ENCODE measurements at regions not wholly inside any gene's neighbourhood (a gene's known extent, or its start where the extent isn't known, plus 50 kb on each side); places are given as distances from the start of the nearest gene placed in this dataset.
"Not testable (repeated sequence)": the region's sequence is repeated elsewhere in the genome, so short reads cannot be mapped to it uniquely, and the experiment has no call there.

GRCh38 chr14:37673439-37673838 is 78.0 kb downstream of the TTC6 start:
- no peaks in the 10 kb centered on the region for H3K27me3 ChIP-seq
- DNase-seq = no peak
- no peak overlapping the region for H3K27ac ChIP-seq
- H3K9me3 ChIP-seq = no peaks in the 10 kb centered on the region
- TF ChIP-seq CTCF (IDR thresholded peaks at IDR 0.05) (no peak), EP300 (IDR thresholded peaks at IDR 0.05) (no peak), POLR2A (IDR thresholded peaks at IDR 0.05) (no peak)
- intact Hi-C loops (cut with DNase I) = no loop called here
- WGBS, 3 donors = 43 to 50% (median 44%) methylated on average over 1 of the region's 1 CpG
- no peaks in the 10 kb centered on the region for H3K36me3 ChIP-seq
- H3K4me1 ChIP-seq (ENCODE audit: insufficient read depth) = no peaks in the 10 kb centered on the region
- H3K4me3 ChIP-seq = no peak overlapping the region

- no peak for DNase-seq
- Histone ChIP-seq H3K4me3 (no peak overlapping the region), H3K27ac (no peak overlapping the region), H3K4me1 (ENCODE audit: insufficient read depth) (no peaks in the 10 kb centered on the region), H3K36me3 (no peaks in the 10 kb centered on the region), H3K9me3 (no peaks in the 10 kb centered on the region), H3K27me3 (no peaks in the 10 kb centered on the region)
- intact Hi-C loops (cut with DNase I) = no loop called here
- TF ChIP-seq POLR2A (IDR thresholded peaks at IDR 0.05) (no peak), CTCF (IDR thresholded peaks at IDR 0.05) (no peak), EP300 (IDR thresholded peaks at IDR 0.05) (no peak)
- WGBS, 3 donors = 81 to 89% (median 88%) methylated on average over 3 of the region's 3 CpGs
Measured at GRCh38 chr14:37678916-37679315, 83.5 kb downstream of the TTC6 start.

GRCh38 chr14:37681486-37681885 is 86.1 kb downstream of the TTC6 start:
- TF ChIP-seq POLR2A (IDR thresholded peaks at IDR 0.05) (no peak), CTCF (IDR thresholded peaks at IDR 0.05) (no peak), EP300 (IDR thresholded peaks at IDR 0.05) (no peak)
- no peaks in the 10 kb centered on the region for H3K36me3 ChIP-seq
- H3K4me3 ChIP-seq = no peak overlapping the region
- H3K27me3 ChIP-seq = no peaks in the 10 kb centered on the region
- no peaks in the 10 kb centered on the region for H3K4me1 ChIP-seq (ENCODE audit: insufficient read depth)
- intact Hi-C loops (cut with DNase I) = no loop called here
- no peaks in the 10 kb centered on the region for H3K9me3 ChIP-seq
- no peak overlapping the region for H3K27ac ChIP-seq
- no peak for DNase-seq
- 86 to 93% (median 92%) methylated on average over 3 of the region's 3 CpGs for WGBS, 3 donors

- not testable (repeated sequence) for H3K4me3 ChIP-seq, H3K27me3 ChIP-seq, DNase-seq
Measured at GRCh38 chr14:37692680-37693079, 97.3 kb downstream of the TTC6 start.

GRCh38 chr14:37693420-37693819 is 98.0 kb downstream of the TTC6 start:
- H3K27me3 ChIP-seq; intact Hi-C loops (cut with DNase I); H3K27ac ChIP-seq; H3K4me3 ChIP-seq; DNase-seq; H3K9me3 ChIP-seq; H3K4me1 ChIP-seq (ENCODE audit: insufficient read depth); H3K36me3 ChIP-seq: not testable (repeated sequence)
- 65 to 83% (median 73%) methylated on average over 1 of the region's 1 CpG for WGBS, 3 donors

More at GRCh38 chr14:37692680-37693079, 97.3 kb downstream of the TTC6 start:
- H3K27ac ChIP-seq; H3K36me3 ChIP-seq; intact Hi-C loops (cut with DNase I); H3K9me3 ChIP-seq; H3K4me1 ChIP-seq (ENCODE audit: insufficient read depth): not testable (repeated sequence)

- no peak overlapping the region for H3K27ac ChIP-seq
- no peaks in the 10 kb centered on the region for H3K36me3 ChIP-seq
- intact Hi-C loops (cut with DNase I) = no loop called here
- H3K9me3 ChIP-seq = no peaks in the 10 kb centered on the region
- H3K4me1 ChIP-seq (ENCODE audit: insufficient read depth) = no peaks in the 10 kb centered on the region
- TF ChIP-seq EP300 (IDR thresholded peaks at IDR 0.05) = no peak
- no peak for TF ChIP-seq POLR2A (IDR thresholded peaks at IDR 0.05)
- no peak for TF ChIP-seq CTCF (IDR thresholded peaks at IDR 0.05)
- H3K27me3 ChIP-seq = no peaks in the 10 kb centered on the region
- DNase-seq = no peak
- no peak overlapping the region for H3K4me3 ChIP-seq
- WGBS, 3 donors = 80 to 84% (median 81%) methylated on average over 1 of the region's 1 CpG
Measured at GRCh38 chr14:37695866-37696265, 100.4 kb downstream of the TTC6 start.

Data from ovary (tissue), 7 donors.